Prostate gland (tissue), 2 donors: ENCODE measurements at regions not wholly inside any gene's neighbourhood (a gene's known extent, or its start where the extent isn't known, plus 50 kb on each side); places are given as distances from the start of the nearest gene placed in this dataset.
"Not testable (repeated sequence)": the region's sequence is repeated elsewhere in the genome, so short reads cannot be mapped to it uniquely, and the experiment has no call there.

Experiments used
- DNase-seq: peaks from one replicate; pipeline ENCODE4 v3.0.0-alpha.2; 2019; ENCODE audit warnings: low spot score
- H3K27ac ChIP-seq, 2 donors: fragments of 200-600 bp; sonication (generic); 2 replicates each; pipeline ENCODE4 v1.5.1; 2017 to 2019
- H3K27me3 ChIP-seq: fragments of 200-600 bp; sonication (generic); replicated peaks from 2 replicates; pipeline ENCODE4 v1.5.1; 2019; ENCODE audit not compliant: insufficient read depth
- H3K36me3 ChIP-seq, 2 donors: fragments of 200-600 bp; sonication (generic); 1 replicate in 1 of 2; 2 replicates in 1 of 2; pipeline versions ENCODE4 v1.5.1 to v1.8.1; 2017 to 2019
- H3K4me1 ChIP-seq: fragments of 200-600 bp; sonication (generic); replicated peaks from 2 replicates; pipeline ENCODE4 v1.5.1; 2019
- H3K4me3 ChIP-seq, 2 donors: fragments of 200-600 bp; sonication (generic); 2 replicates each; pipeline ENCODE4 v1.5.1; 2017 to 2019
- H3K9me3 ChIP-seq: fragments of 200-600 bp; sonication (generic); 2 replicates; pipeline ENCODE4 v1.5.1; 2017
- CTCF ChIP-seq, 4 experiments: fragments of 200-600 bp in 2 of 4; fragments of 450-650 bp in 2 of 4; sonication (generic) in 2 of 4; IDR thresholded peaks; 1 replicate in 3 of 4; 2 replicates in 1 of 4; pipeline ENCODE4 v1.5.1; 2016 to 2019; ENCODE audit warnings: antibody characterized with exemption in 4 of 4, mild to moderate bottlenecking in 2 of 4, moderate library complexity in 2 of 4
- POLR2A ChIP-seq: fragments of 450-650 bp; IDR thresholded peaks from one replicate; pipeline ENCODE4 v1.6.1; 2016; ENCODE audit warnings: antibody characterized with exemption, mild to moderate bottlenecking
- POLR2AphosphoS5 ChIP-seq: sonication (generic); formaldehyde crosslinking; IDR thresholded peaks from one replicate; pipeline ENCODE4 v1.6.1; 2017; ENCODE audit warnings: antibody characterized with exemption
- WGBS: methylation state at CpG from one replicate; pipeline ENCODE4 v1.1.5; 2018; 5-methylcytosine and 5-hydroxymethylcytosine counted together
- intact Hi-C: fragments of 100-400 bp; cut with DNase I; formaldehyde crosslinking; loops from one replicate; pipeline ENCODE4 v1.14.2; 2022

GRCh38 chr2:8345200-8345599 lies 336.7 kb upstream of the ID2 start:
- 95% methylated on average over 5 of the region's 5 CpGs for whole genome bisulfite sequencing
- Histone ChIP-seq H3K27ac (no peak overlapping the region), H3K4me3 (no peak overlapping the region), H3K4me1 (no peaks in the 10 kb centered on the region), H3K36me3 (no peaks in the 10 kb centered on the region), H3K9me3 (no peaks in the 10 kb centered on the region), H3K27me3 (no peaks in the 10 kb centered on the region)
- intact Hi-C loops = no loop called here
- DNase-seq = no peak
- TF ChIP-seq CTCF (IDR thresholded peaks at IDR 0.05) (no peak), POLR2A (no peak), POLR2AphosphoS5 (no peak)

- Histone ChIP-seq H3K27ac (no peak overlapping the region), H3K36me3 (no peaks in the 10 kb centered on the region), H3K4me3 (no peak overlapping the region), H3K27me3 (no peaks in the 10 kb centered on the region), H3K4me1 (no peaks in the 10 kb centered on the region), H3K9me3 (no peaks in the 10 kb centered on the region)
- intact Hi-C loops = no loop called here
- no peak for DNase-seq
- no peak for TF ChIP-seq CTCF (IDR thresholded peaks at IDR 0.05)
- WGBS = 94% methylated on average over 7 of the region's 7 CpGs
Measured at GRCh38 chr2:8346208-8346607, 335.6 kb upstream of the ID2 start.

- no peaks in the 10 kb centered on the region for H3K36me3 ChIP-seq
- H3K4me1 ChIP-seq = no peaks in the 10 kb centered on the region
- no peak overlapping the region for H3K4me3 ChIP-seq
- no peaks in the 10 kb centered on the region for H3K9me3 ChIP-seq
- intact Hi-C loops = no loop called here
- no peak for DNase-seq
- WGBS = 92% methylated on average over 5 of the region's 5 CpGs
- H3K27ac ChIP-seq = no peak overlapping the region
- H3K27me3 ChIP-seq = no peaks in the 10 kb centered on the region
- TF ChIP-seq POLR2AphosphoS5 = no peak
- no peak for TF ChIP-seq CTCF (IDR thresholded peaks at IDR 0.05)
- TF ChIP-seq POLR2A = no peak
Measured at GRCh38 chr2:8346706-8347430, 335.0 kb upstream of the ID2 start.

- 82% methylated on average over 4 of the region's 4 CpGs for WGBS
- H3K36me3 ChIP-seq, H3K4me1 ChIP-seq, H3K4me3 ChIP-seq, intact Hi-C loops, H3K27ac ChIP-seq, H3K9me3 ChIP-seq, DNase-seq, H3K27me3 ChIP-seq: not testable (repeated sequence)
Measured at GRCh38 chr2:8348911-8349310, 332.9 kb upstream of the ID2 start.

GRCh38 chr2:8352296-8352695 lies 329.6 kb upstream of the ID2 start:
- H3K4me1 ChIP-seq = no peaks in the 10 kb centered on the region
- no peaks in the 10 kb centered on the region for H3K27me3 ChIP-seq
- H3K9me3 ChIP-seq = no peaks in the 10 kb centered on the region
- TF ChIP-seq POLR2AphosphoS5 (no peak), POLR2A (no peak), CTCF (IDR thresholded peaks at IDR 0.05) (no peak)
- H3K27ac ChIP-seq = no peak overlapping the region
- 95% methylated on average over 4 of the region's 4 CpGs for WGBS
- intact Hi-C loops = no loop called here
- no peaks in the 10 kb centered on the region for H3K36me3 ChIP-seq
- no peak for DNase-seq
- H3K4me3 ChIP-seq = no peak overlapping the region
